ENCODE measurements at regions not wholly inside any gene's neighbourhood (a gene's known extent, or its start where the extent isn't known, plus 50 kb on each side); places are given as distances from the start of the nearest gene placed in this dataset.

DNA sequence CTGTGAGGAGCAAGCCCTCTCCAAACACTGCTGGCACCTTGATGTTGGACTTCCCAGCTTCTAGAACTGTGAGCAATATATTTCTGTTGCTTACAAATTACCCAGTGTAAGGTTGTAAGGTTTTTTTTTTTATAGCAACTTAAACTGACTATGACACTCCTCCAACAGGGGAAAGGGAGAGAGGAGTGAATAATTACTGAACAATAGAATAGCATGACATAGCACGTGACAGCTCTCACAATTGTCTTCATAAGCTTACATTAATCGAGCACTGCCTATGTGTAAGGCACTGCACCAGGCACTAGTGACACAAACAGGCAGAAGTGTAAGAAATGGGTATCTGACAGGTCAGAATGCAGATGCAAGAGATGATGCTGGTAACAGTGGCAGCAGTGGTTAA, 136.9 kb downstream of the FAT3 start:
- ChIA-PET POLR2A (no interaction called here), CTCF (no interaction called here)
- no peaks in the 10 kb centered on the region for H3K36me3 ChIP-seq (ENCODE audit: insufficient read depth, low read length)
- H3K4me3 Mint-ChIP-seq = no peak overlapping the region
- no peak for TF ChIP-seq CTCF (IDR thresholded peaks at IDR 0.05)
- no peaks in the 10 kb centered on the region for H3K27me3 Mint-ChIP-seq
- H3K27ac Mint-ChIP-seq = no peak overlapping the region
- no peaks in the 10 kb centered on the region for H3K27me3 ChIP-seq (ENCODE audit: control insufficient read depth in 1 of 2, insufficient read depth in 2 of 2, low read length in 2 of 2)
- H3K4me1 ChIP-seq (ENCODE audit: insufficient read depth, low read length) = no peaks in the 10 kb centered on the region
- H3K9me3 ChIP-seq (ENCODE audit: control insufficient read depth in 1 of 2, insufficient read depth in 1 of 2, low read length in 2 of 2) = peaks cover 0 to 3% of the 10 kb centered on the region in 2 experiments
- intact Hi-C loops (cut with DNase I, micrococcal nuclease) = no loop called here
- H3K4me3 ChIP-seq (ENCODE audit: low read length) = no peak overlapping the region
- H3K4me1 Mint-ChIP-seq (ENCODE audit: low read depth) = no peaks in the 10 kb centered on the region
- ATAC-seq (ENCODE audit: poor library complexity) = no peak
- H3K27ac ChIP-seq (ENCODE audit: low read depth in 1 of 2, low read length in 2 of 2) = no peak overlapping the region
- H3K9me3 Mint-ChIP-seq = no peaks in the 10 kb centered on the region
- no peaks in the 10 kb centered on the region for H3K36me3 Mint-ChIP-seq (ENCODE audit: low read depth)
- no peak for DNase-seq

GRCh38 chr11:92362989-92363388, 138.4 kb downstream of the FAT3 start:
- H3K9me3 ChIP-seq (ENCODE audit: control insufficient read depth in 1 of 2, insufficient read depth in 1 of 2, low read length in 2 of 2) = peaks cover 0 to 7% of the 10 kb centered on the region in 2 experiments
- DNase-seq (no peak), ATAC-seq (ENCODE audit: poor library complexity) (no peak)
- intact Hi-C loops (cut with DNase I, micrococcal nuclease) = no loop called here
- ChIA-PET CTCF (no interaction called here), POLR2A (no interaction called here)
- no peaks in the 10 kb centered on the region for H3K4me1 ChIP-seq (ENCODE audit: insufficient read depth, low read length)
- no peak for TF ChIP-seq CTCF (IDR thresholded peaks at IDR 0.05)
- no peak overlapping the region for H3K27ac Mint-ChIP-seq
- no peaks in the 10 kb centered on the region for H3K36me3 Mint-ChIP-seq (ENCODE audit: low read depth)
- H3K4me3 ChIP-seq (ENCODE audit: low read length) = no peak overlapping the region
- H3K27ac ChIP-seq (ENCODE audit: low read depth in 1 of 2, low read length in 2 of 2) = no peak overlapping the region
- no peaks in the 10 kb centered on the region for H3K27me3 Mint-ChIP-seq
- no peak overlapping the region for H3K4me3 Mint-ChIP-seq
- H3K9me3 Mint-ChIP-seq = no peaks in the 10 kb centered on the region
- no peaks in the 10 kb centered on the region for H3K4me1 Mint-ChIP-seq (ENCODE audit: low read depth)
- H3K36me3 ChIP-seq (ENCODE audit: insufficient read depth, low read length) = no peaks in the 10 kb centered on the region
- no peaks in the 10 kb centered on the region for H3K27me3 ChIP-seq (ENCODE audit: control insufficient read depth in 1 of 2, insufficient read depth in 2 of 2, low read length in 2 of 2)

DNA sequence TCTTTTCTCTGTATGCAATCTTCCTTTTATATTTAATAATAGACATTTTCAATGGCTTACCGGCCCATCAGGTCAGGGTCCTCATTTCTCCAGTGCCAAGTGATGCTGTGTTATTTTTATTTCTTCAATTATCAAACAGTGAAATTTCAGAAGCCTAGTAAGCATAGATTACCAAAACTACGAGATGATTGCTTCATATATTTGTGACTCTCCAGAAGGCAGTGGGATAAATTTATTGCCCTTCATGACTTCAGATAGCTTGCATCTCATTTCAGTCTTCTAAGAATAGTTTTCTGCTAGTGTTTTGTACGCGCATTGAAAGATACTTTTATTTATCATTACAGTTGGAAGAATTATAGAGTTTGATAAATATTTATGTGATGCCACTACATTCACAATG, 139.6 kb downstream of the FAT3 start:
- Mint-ChIP-seq H3K27ac (no peak overlapping the region), H3K4me1 (ENCODE audit: low read depth) (no peaks in the 10 kb centered on the region), H3K4me3 (no peak overlapping the region), H3K36me3 (ENCODE audit: low read depth) (no peaks in the 10 kb centered on the region), H3K27me3 (no peaks in the 10 kb centered on the region), H3K9me3 (peaks cover 2% of the 10 kb centered on the region)
- Histone ChIP-seq H3K36me3 (ENCODE audit: insufficient read depth, low read length) (no peaks in the 10 kb centered on the region), H3K4me3 (ENCODE audit: low read length) (no peak overlapping the region), H3K27ac (ENCODE audit: low read depth in 1 of 2, low read length in 2 of 2) (no peak overlapping the region), H3K9me3 (ENCODE audit: control insufficient read depth in 1 of 2, insufficient read depth in 1 of 2, low read length in 2 of 2) (peaks cover 0 to 7% of the 10 kb centered on the region in 2 experiments), H3K4me1 (ENCODE audit: insufficient read depth, low read length) (no peaks in the 10 kb centered on the region), H3K27me3 (ENCODE audit: control insufficient read depth in 1 of 2, insufficient read depth in 2 of 2, low read length in 2 of 2) (no peaks in the 10 kb centered on the region)
- ATAC-seq (ENCODE audit: poor library complexity) (no peak), DNase-seq (no peak)
- ChIA-PET POLR2A (no interaction called here), CTCF (no interaction called here)
- TF ChIP-seq CTCF (IDR thresholded peaks at IDR 0.05) = no peak
- intact Hi-C loops (cut with DNase I, micrococcal nuclease) = no loop called here
